ENCODE measurements at regions not wholly inside any gene's neighbourhood (a gene's known extent, or its start where the extent isn't known, plus 50 kb on each side); places are given as distances from the start of the nearest gene placed in this dataset.

DNA sequence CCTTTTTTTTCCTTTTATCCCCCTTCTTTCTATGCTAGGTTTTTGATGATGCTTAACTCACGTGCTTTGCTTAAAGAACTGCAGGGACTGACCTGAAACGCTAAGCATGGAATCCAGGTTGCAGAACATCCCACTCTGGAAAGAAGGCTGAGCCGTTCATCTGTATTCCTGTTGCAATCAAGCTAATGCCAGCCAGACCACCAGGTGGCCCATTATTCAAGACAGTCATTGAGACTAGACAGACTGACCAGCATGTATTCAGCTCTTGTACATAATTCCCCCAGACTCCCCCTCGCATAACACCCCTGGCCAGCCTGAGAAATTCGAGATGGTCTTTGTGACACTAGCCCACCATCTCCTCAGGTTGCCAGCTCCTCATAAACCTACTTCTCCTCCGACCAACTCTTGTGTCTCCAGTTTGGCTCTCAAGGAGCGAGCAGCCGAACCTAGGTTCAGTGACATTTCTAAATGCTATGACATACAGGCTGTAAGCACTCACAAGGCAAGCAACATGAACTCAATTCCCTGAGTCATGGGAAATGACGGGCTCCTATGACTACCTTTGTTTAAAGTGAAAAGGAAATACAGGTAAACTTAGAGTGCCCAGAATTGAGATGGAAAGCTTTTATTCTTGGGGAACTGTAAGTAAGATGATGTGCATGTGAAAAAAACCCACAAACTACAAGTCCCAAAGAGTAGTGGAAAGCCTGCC lies 309.3 kb upstream of the CDYL start:
- TF ChIP-seq CTCF (IDR thresholded peaks at IDR 0.05) = no peak
- TF ChIP-seq POLR2A (IDR thresholded peaks at IDR 0.05) = no peak

Measured in lower leg skin (tissue), 3 donors.